Endometrium (tissue), 2 donors: ENCODE measurements at regions not wholly inside any gene's neighbourhood (a gene's known extent, or its start where the extent isn't known, plus 50 kb on each side); places are given as distances from the start of the nearest gene placed in this dataset.

Source experiments
- FAIRE-seq: peaks from 2 replicates; lab custom pipeline; 2012; peaks lifted over from hg19 to GRCh38; lab: Jason Lieb, UNC
- donor health status: control.
- donor health status: control.

DNA sequence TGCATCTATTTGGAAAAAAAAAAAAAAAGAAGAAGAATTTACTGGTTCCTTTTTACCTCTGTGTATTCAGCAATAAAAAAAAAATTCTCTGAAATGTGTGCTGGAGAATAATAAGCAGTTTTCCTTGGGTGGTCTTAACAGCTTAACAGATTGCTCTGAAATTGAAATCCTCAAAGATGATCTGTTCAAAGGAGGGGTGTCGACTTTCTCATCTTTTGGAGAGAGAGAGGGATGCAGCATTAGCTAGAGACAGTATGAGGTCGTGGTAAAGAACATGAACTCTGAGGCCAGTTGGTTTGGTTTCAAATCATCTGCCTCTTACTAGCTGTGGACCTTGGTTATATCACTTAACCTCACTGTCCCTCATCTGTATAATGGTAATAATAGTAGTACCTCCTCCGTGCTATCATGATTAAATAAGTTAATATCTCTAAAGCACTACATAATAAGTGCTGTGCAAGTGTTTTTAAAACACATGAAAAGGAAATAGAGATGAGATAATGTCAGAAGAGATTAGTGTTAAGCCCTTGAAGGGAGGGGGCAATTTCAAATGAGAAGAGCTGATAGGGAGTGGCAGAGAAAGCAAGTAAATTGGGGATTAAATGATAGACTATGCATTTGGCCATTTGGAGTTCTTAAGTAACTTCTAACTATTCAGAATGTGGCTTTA lies 109.9 kb upstream of the LIMCH1 start:
- peak; percentile 74 for FAIRE-seq

DNA sequence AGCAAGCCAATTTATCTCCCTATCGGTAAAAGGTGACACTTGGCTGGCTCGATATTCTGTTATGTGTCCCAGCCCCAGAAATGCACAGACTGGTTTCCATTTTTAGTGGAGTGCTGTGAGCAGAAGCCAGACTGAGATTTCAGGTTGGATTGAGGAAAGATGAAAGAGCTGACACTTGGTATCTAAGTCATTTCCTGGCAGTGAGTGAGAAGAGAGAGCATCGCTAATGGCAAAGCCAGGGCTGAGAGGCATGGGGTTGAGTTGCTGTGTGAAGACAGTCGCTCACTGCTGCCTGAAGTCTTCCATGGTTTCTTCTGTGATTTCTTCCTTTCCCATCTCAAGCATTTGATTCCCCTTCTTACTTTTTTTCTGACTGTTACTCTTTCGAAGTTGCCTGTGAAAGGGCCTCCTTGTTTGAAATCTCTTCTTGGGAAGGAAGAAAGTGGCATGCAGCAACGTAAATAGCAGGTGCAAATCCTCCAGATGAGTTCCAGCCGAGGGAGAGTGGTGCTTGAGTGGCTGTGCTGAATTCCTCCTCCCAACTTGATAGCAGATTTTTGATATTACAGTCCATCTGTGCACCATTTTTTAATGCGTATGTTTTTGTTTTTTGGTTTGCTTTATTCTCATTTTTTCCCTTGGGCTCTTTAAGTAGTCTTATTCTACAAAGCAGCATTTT lies 109.2 kb upstream of the LIMCH1 start:
- no peak for FAIRE-seq

DNA sequence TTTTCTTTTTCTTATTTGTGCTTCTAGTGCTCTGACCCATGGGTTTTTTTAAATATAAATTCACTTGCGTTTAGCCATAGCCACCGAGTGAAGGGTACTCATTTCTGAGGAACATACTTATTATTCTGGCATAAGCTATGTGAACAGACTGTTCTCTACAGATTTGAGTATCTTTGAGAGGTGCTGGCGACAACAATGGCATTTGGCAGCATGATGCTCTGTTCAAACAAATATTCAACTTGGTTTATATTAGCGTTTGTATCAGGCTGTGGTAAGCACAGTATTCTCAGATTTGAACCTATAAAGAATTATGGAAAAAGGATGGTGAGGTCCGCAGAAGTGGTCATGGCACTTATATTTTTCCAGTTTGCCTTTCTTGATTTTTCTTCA lies 108.7 kb upstream of the LIMCH1 start:
- no peak for FAIRE-seq

DNA sequence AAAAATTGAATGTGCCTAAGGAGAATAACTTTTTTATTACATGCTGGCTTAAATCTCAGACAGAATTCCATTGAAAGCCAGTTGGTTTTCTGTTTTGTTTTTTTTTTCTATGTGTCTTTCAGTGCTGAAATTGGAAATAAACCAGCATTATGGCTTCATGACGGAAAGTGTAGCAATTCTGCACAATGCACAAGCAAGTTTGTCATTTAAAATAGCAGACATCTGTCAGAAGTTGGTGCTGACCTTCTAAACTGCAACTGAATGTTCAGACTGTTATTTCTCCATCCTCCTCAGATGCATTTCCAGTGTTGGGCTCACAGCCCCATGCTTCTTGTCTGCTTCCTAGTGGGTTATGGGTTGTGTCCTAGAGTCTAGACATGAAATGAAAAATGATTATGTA lies 107.2 kb upstream of the LIMCH1 start:
- FAIRE-seq, result no peak

DNA sequence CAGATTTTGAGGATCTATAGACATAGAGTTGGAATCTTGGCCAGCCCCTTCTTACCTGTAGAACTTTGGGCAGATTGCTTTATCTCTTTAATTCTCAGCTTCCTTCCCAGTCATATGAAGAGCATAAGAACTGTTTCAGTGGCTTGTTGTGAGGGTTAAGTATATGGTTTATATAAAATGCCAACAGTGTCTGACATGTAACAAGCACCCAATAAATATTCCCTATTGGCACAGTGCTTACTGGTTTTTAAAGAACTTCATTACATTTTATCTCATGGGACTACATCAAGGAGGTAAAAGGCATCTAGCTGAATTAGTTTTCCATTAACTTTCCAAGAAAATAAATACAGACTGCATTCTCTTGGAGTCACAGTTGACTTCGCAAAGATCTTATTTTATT lies 106.7 kb upstream of the LIMCH1 start:
- FAIRE-seq, result no peak

DNA sequence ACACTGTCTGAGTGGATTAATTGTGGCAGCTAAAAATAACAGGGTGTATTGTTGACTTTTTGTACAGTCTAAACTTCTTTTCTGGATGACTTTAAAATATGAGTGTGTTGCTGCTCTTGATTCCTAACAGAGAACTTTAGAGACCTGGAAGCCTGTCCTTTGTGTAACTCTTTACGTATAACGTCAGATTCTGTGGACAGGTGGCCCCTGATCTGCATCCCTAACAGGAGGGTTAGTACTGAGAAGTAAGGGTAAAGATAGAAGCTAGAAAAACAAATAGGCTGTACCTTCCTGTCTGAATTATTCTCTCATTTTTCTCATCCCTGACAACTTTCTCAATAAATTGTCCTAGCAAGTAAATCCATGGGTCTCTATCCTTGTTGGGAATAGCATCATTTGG lies 105.7 kb upstream of the LIMCH1 start:
- FAIRE-seq, result no peak

DNA sequence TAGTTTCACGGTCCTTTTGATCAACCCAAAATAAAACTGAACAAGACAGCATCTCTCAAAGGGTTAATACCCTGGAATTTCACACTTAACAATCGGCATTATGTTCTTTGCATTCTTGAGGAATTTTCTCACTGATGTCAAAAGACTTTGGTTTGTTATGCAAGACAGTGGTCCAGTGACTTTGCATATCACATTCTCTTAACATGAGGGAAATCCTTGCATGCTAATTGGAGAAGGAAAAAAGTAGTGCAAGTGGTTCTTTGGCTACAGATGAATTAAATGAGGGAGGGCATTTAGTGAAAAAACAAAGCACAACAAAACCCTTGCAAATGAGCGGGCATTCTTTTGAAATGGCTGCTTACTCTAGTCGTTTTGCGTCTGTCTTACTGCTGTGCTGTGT lies 105.1 kb upstream of the LIMCH1 start:
- FAIRE-seq, result no peak

DNA sequence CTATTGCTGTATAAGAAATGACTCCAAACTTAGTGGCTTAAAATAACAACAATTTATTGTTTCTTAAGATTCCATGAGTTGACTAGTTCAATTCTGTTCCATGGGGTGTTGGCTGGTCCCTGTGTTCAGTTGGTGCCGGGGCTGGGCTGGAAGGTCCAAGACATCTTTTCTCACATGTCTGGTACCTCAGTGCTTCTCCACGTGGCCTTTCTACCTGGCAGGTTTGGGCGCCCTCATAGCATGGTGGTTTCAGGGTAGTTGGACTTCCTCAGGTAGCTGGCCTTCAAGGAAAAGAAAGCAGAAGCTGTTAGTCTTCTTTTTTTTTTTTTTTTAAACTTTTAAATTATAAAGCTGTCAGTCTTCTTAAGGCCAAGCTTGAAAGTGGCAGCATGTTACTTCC lies 104.6 kb upstream of the LIMCH1 start:
- no peak for FAIRE-seq

DNA sequence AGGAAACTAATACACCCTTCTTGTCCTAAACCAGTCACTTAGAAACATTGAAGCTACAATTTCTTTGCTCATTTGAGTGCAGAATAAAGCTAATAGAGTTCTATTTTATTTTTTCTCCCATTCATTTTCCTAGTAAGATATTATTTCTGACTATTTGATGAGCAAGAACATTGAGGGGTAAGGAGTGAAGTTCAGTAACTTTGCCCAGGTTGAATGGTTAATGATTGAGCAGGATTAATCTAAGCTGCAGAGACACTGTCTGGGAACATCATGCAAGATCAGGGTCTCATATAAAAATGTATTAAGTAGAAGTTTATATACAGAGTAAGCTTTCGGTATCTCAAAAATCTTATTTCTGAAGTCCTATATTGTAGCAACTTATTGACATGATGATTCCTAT lies 102.4 kb upstream of the LIMCH1 start:
- no peak for FAIRE-seq

DNA sequence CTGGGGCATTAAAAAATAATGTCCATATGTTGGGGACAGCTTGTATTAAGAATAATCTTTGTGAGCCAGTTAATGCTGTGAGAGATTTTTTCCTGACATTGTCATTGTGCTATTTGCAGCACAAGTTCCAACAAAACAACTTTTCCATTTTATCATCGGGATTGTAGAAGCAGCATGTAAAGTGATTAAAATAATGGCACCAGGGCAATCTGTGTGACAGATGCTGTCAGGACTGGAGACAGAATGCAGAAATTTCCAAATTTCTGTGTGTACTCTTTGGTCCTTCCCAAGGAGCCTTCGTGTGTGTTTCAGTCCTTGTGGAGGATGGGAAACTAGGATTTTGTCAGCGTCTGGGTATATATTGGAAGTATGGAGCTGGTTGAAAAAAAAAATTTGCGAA lies 101.5 kb upstream of the LIMCH1 start:
- FAIRE-seq, result no peak

DNA sequence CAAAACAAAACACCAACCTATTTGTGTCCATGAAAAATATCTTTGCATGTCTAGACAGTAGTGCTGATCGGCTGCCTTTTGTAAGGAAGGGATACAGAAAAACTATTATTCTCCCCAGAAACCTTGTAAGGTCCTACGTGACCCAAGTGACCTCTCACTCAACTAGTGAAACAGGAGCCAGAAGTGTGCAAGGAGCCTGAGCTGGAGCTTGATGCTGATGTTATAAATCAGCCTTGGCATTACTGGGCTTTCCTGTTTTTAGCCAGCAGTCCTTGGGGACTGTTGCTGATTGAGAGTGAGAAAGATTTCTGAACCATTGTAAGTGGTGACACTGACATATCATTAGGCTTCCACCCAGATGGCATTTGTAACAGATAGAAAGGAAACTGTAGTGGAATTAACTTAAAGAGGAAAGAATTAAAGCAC lies 100.8 kb upstream of the LIMCH1 start:
- no peak for FAIRE-seq

DNA sequence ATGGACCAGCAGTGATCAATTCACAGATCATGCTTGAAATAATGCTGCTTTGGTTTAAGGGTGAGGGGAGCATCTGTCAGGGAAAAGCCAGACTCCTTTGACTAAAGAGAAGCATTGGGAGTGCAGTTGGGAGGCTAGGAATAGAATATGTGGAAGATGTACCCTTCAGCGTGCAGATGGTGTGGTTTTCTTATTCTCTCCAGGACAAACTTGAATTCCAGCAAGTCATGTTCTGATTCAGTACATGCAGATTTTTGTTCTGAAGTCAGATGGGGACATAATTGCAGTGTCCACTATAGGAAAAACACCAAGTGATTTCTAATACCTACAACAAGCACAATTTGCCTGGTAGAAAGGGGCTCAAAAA lies 99.0 kb upstream of the LIMCH1 start:
- no peak for FAIRE-seq

DNA sequence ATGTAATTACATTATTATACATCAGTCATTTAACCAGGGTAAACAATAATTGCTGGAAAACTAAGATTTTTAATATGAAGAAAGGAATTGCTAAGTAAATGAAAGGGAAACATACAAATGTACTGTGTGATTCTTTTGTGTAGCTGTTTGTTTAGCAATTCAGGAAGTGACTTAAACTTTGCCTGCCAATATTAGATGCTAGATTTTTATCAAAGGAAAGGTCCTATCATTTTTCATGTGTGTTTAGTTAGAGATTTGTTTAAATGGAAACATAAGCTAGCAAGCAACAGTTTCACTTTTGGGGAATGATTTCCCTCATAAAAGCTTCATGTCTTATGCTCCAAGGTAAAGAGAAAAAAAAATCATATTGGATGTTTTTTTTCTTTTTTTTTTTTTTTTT lies 95.1 kb upstream of the LIMCH1 start:
- no peak for FAIRE-seq

DNA sequence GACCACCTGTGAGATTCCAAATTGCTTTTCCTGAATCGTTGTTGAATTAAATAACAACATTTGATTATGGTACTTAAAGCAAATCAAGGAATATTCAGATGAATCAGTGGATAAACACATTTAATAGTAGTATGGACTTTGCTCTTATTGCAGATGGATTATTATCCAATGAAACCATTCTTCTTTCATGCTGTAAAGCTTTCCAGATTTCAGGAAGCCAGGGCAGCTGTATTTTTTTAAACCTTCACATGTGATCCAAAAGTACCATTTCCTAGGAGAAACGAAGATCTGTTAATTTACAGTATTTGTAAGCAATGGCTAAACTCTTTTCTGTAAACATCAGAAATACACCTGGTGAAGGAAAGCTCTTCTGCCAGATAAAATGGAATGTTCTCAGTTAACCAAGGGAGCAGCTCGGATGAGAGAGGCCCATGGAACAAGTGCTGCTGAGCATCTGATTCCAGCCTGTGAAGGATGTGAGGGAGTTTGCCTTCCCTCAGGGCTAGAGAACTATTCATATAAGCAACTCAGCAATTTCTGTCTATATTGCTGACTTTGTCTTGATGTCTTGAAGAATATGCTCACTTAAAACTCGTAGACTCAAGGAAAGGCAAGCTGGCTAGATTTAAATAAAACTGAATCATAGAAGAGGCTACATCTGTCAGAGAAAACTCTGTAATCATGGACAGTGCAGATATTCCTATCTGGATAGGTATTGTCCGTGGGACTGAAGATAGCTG lies 94.4 kb upstream of the LIMCH1 start:
- FAIRE-seq, result no peak

DNA sequence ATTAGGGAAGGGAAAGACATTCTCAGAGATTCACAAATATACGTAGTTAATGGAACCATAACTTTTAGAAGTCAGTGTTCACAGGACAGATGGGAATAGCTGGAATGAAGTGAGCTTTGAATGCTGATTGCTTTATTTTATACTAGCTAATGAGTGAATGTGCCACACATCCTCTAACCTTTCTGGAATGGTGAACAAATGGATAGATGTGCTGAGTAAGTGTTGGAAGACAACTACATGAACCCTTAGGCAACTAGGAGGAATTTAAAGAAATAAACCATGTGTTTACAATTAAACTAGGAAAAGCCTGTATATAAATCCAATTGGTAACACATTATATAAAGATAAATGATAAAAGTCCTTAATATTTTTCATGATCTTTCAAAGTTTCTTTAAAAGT lies 91.6 kb upstream of the LIMCH1 start:
- no peak for FAIRE-seq

DNA sequence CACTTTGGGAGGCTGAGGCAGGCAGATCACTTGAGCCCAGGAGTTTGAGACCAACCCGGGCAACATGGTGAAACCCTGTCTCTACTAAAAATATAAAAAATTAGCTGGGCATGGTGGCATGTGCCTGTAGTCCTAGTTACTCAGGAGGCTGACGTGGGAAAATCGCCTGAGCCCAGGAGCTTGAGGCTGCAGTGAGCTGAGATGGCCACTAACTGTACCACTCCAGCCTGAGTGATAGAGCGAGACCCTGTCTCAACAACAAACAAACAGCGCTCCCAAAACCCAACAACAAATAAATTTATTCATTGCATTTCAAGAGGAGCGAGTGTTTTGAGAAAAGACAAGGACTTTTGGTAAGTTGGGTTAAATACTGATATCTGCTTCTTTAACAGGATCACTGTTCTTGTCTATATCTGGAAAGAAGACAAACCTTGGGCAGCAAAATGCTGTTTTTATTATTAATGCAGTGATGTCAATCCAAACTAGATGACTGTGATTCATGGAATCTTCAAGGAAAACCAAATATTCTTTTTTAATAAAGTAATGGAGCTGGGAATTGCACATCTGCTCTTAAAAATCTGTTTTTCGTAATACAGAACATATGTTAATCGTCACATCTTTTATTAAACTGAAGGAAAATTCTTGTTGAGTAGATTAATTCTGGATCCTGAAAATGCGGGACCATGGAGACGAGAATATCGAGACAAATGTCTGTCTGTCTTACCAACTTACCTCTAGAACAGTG lies 90.8 kb upstream of the LIMCH1 start:
- FAIRE-seq, result no peak

DNA sequence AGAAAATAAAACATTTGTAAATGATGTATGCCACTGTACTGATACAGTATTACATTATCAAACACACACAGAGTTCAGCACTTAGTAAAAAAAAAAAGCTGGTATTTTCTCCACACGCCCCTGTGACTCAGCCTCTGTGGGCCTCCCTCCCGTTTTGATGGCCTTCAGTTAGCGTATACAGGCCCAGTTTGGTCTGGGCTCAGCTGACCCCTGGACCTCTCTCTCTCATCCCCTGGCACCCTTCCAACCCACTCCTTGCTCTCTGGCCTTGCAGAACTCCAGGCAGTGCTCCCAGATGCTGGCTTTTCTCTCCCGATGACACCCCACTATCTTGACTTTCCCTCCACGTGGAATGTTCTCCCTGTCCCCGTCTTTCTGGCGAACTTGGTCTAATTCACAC lies 89.0 kb upstream of the LIMCH1 start:
- no peak for FAIRE-seq

DNA sequence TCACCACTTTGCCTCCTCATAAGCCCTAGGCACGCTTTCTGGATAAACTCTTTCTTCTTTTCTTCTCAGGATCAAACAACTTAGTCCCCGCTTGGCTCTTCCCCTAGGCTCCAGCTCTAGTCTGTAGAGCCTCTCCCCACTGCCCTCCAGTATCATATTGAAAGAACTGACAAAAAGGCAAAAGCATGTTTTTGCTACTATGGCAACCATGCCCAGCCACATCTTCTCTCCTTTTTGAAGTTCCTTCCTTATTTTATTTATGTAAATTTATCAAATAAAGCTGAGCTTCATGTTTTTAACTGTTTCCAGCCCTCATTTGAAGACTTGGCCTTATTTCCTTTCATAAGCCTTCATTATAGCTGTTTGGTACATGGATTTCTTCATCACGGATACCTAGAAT lies 86.0 kb upstream of the LIMCH1 start:
- FAIRE-seq, result no peak

DNA sequence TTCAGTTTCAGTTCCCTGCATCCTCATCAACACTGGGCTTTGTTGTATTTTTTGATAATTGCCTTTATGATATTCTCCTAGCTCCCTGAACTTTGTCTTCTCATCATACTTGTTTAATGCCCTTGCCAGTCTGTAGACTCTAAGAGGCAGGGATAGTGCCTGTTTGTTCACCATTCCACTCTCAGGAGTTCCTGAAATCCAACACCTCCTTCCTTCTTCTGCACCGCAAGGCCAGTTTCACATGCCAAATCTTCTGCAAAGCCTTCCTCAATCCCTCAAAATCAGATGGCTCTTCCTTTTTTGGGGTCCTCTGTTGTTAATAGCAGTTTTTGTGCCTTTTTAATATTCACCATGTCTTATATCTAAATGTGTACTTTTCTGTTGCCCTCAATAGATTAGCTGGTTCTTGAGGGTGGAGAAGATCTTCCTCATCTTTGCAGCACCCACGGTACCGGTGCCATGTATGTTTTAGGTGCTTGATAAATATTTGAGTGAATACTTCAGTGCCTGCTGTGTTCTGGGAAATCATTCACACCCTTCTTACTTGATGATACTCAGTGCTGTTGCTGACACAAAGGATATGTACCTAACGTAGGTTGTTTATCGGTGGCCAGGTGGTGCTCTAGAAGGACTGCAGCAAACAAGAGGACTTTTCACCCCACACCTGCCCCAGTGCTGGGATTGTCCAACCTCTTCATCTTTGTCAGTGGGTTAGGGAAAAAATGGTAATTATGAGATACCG lies 85.3 kb upstream of the LIMCH1 start:
- no peak for FAIRE-seq

DNA sequence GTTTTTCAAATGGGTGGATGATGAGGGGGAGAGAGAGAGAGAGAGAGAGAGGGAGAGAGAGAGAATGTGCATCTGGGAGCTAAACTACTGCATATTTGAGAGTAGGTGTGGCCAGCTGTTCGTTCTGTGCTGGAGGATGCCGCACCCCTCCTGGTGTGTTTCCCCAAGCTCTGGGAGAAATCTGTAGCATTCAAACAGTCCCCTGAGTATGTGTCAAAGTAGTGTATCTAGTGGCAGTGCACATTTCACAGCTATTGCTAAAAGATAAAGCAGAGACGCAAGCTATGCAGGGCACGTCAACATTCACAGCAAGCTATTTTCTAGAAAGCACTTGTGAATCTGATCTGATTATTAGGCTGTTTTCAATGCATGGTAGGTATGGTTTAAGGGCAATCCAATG lies 83.5 kb upstream of the LIMCH1 start:
- FAIRE-seq, result no peak

DNA sequence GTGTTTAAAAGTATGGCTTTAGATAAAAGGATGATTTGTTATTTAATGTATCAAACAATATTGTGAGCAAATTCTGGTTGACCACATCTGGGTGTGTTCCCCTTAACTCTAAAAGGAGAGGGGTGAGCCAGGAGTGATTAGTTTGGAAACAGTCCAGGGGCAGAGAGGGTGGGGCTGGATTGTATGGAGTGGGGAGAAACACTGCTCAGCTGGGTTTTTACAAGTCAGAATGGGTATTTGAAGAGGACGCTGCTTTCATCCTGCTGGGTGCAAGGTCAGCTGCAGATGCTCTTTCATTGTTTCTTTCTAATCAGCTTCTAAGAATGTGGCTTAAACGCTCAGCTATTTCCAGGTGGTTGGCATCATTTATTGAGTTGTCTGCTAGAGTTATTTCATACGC lies 82.8 kb upstream of the LIMCH1 start:
- no peak for FAIRE-seq

DNA sequence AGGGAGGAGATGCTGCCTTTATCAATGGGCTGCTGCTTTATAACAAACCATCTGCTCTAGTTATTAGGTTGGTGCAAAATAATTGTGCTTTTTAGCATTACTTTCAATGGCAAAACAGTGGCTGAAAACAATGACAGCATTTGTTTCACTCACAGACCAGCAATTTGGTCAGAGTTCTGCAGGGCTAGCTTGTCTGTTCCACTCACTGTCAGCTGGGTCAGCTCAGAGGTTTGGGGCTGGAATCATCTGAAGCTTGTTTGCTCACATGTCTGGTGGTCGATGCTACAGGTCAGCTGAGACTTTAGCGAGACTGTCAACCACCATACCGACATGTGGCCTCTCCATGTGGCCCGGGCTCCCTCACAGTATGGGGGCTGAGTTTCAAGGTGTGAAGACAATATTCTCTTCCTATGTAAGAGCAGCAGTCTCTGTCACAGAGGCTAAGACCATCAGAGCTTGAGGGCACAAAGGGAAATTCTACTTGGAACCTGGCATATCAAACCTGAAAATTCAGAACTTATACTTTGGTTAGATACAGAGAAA lies 81.3 kb upstream of the LIMCH1 start:
- FAIRE-seq, result no peak
